Loucy (cell line): ENCODE measurements at regions not wholly inside any gene's neighbourhood (a gene's known extent, or its start where the extent isn't known, plus 50 kb on each side); places are given as distances from the start of the nearest gene placed in this dataset.
A peak's percentile ranks its signal among the peaks of the same experiment; 100 is the strongest.

ENCODE experiments used
- H2AFZ ChIP-seq: fragments of 200-600 bp; sonication (generic); 2 replicates; pipeline ENCODE4 v1.6.0; 2016; ENCODE audit warnings: antibody characterized with exemption, mild to moderate bottlenecking, low read length, moderate library complexity
- H3F3A ChIP-seq: fragments of 200-600 bp; 2 replicates; pipeline ENCODE4 v1.6.0; 2016; ENCODE audit warnings: antibody characterized with exemption, low read depth, mild to moderate bottlenecking
- H3K27me3 ChIP-seq: fragments of 200-600 bp; sonication (generic); 2 replicates; pipeline ENCODE4 v1.6.1; 2014; ENCODE audit warnings: low read length, mild to moderate bottlenecking; ENCODE audit not compliant: insufficient read depth, poor library complexity, severe bottlenecking
- H3K36me3 ChIP-seq: fragments of 200-600 bp; sonication (generic); 2 replicates; pipeline ENCODE4 v1.6.1; 2016; ENCODE audit warnings: low read length; ENCODE audit not compliant: insufficient read depth
- H3K4me1 ChIP-seq: fragments of 200-600 bp; sonication (generic); 2 replicates; pipeline ENCODE4 v1.5.1; 2014; ENCODE audit warnings: low read length, mild to moderate bottlenecking; ENCODE audit not compliant: insufficient read depth, poor library complexity, severe bottlenecking
- H3K4me2 ChIP-seq: fragments of 200-600 bp; sonication (generic); 2 replicates; pipeline ENCODE4 v1.6.0; 2014; ENCODE audit warnings: antibody characterized with exemption, low read length, low read depth, mild to moderate bottlenecking; ENCODE audit not compliant: poor library complexity, severe bottlenecking
- H3K4me3 ChIP-seq: fragments of 200-600 bp; sonication (generic); 2 replicates; pipeline ENCODE4 v1.5.1; 2014; ENCODE audit warnings: low read length, mild to moderate bottlenecking, mixed read lengths; ENCODE audit not compliant: poor library complexity, severe bottlenecking
- H3K79me2 ChIP-seq: fragments of 200-600 bp; sonication (generic); 2 replicates; pipeline ENCODE4 v1.6.1; 2014; ENCODE audit warnings: low read length; ENCODE audit not compliant: insufficient read depth
- H3K9ac ChIP-seq: fragments of 200-600 bp; sonication (generic); 2 replicates; pipeline ENCODE4 v1.6.0; 2014; ENCODE audit warnings: mild to moderate bottlenecking, low read depth, low read length, moderate library complexity; ENCODE audit not compliant: poor library complexity, severe bottlenecking
- H3K9me2 ChIP-seq: fragments of 200-600 bp; sonication (generic); replicated peaks from 2 replicates; pipeline ENCODE4 v1.6.1; 2016; ENCODE audit warnings: low read depth, low read length, mixed read lengths
- H3K9me3 ChIP-seq: fragments of 200-600 bp; sonication (generic); 2 replicates; pipeline ENCODE4 v1.6.1; 2014; ENCODE audit warnings: mild to moderate bottlenecking, antibody characterized with exemption, low read length, low read depth; ENCODE audit not compliant: insufficient read depth
- H4K20me1 ChIP-seq: fragments of 200-600 bp; sonication (generic); 2 replicates; pipeline ENCODE4 v1.6.0; 2014; ENCODE audit warnings: antibody characterized with exemption, low read length, mild to moderate bottlenecking; ENCODE audit not compliant: insufficient read depth, poor library complexity, severe bottlenecking
- CTCF ChIP-seq: fragments of 200-600 bp; sonication (generic); conservative IDR thresholded peaks from 2 replicates; pipeline ENCODE4 v1.5.1; 2014; ENCODE audit warnings: mild to moderate bottlenecking, antibody characterized with exemption, low read length
- EZH2phosphoT487 ChIP-seq: fragments of 200-600 bp; IDR thresholded peaks from 2 replicates; pipeline ENCODE4 v1.6.1; 2018; ENCODE audit warnings: antibody characterized with exemption, mild to moderate bottlenecking, moderate library complexity, borderline replicate concordance

- no peak for TF ChIP-seq EZH2phosphoT487
- no peak for TF ChIP-seq CTCF
- no peak overlapping the region for H3K4me3 ChIP-seq
- no peaks in the 10 kb centered on the region for H3K9me2 ChIP-seq
- no peaks in the 10 kb centered on the region for H3K27me3 ChIP-seq
- H3K4me1 ChIP-seq, result peaks cover 8% of the 10 kb centered on the region
- no peaks in the 10 kb centered on the region for H3K36me3 ChIP-seq
- H4K20me1 ChIP-seq, result no peaks in the 10 kb centered on the region
- H3F3A ChIP-seq, result no peaks in the 10 kb centered on the region
- H3K9me3 ChIP-seq, result no peaks in the 10 kb centered on the region
- no peaks in the 10 kb centered on the region for H3K79me2 ChIP-seq
- no peak overlapping the region for H3K9ac ChIP-seq
- no peak overlapping the region for H2AFZ ChIP-seq
- no peak overlapping the region for H3K4me2 ChIP-seq
These were observed 455.6 kb upstream of the CD180 start for GRCh38 chr5:67652201-67652600.

- H2AFZ ChIP-seq, result 0 out of 2 replicates have a peak overlapping the region, but pooled peaks have one; percentile 17
- no peaks in the 10 kb centered on the region for H3K27me3 ChIP-seq
- H3K9ac ChIP-seq, result no peak overlapping the region
- H3K4me3 ChIP-seq, result no peak overlapping the region
- no peak overlapping the region for H3K4me2 ChIP-seq
- no peaks in the 10 kb centered on the region for H3K9me2 ChIP-seq
- no peaks in the 10 kb centered on the region for H3K9me3 ChIP-seq
- no peaks in the 10 kb centered on the region for H3K36me3 ChIP-seq
- no peaks in the 10 kb centered on the region for H3F3A ChIP-seq
- TF ChIP-seq CTCF (no peak), EZH2phosphoT487 (no peak)
- H4K20me1 ChIP-seq, result no peaks in the 10 kb centered on the region
- peaks cover 8% of the 10 kb centered on the region for H3K4me1 ChIP-seq
- H3K79me2 ChIP-seq, result no peaks in the 10 kb centered on the region
These were observed 454.6 kb upstream of the CD180 start for GRCh38 chr5:67651180-67651579.

- Histone ChIP-seq H3K27me3 (no peaks in the 10 kb centered on the region), H3K9ac (no peak overlapping the region), H3K4me2 (no peak overlapping the region), H3K4me3 (no peak overlapping the region), H3F3A (no peaks in the 10 kb centered on the region), H3K36me3 (no peaks in the 10 kb centered on the region), H4K20me1 (no peaks in the 10 kb centered on the region), H2AFZ (no peak overlapping the region), H3K9me3 (no peaks in the 10 kb centered on the region), H3K79me2 (no peaks in the 10 kb centered on the region), H3K4me1 (peaks cover 8% of the 10 kb centered on the region), H3K9me2 (no peaks in the 10 kb centered on the region)
- no peak for TF ChIP-seq CTCF
- TF ChIP-seq EZH2phosphoT487, result no peak
These were observed 451.6 kb upstream of the CD180 start for GRCh38 chr5:67648201-67648671.
